MM.1S (cell line): ENCODE measurements at regions not wholly inside any gene's neighbourhood (a gene's known extent, or its start where the extent isn't known, plus 50 kb on each side); places are given as distances from the start of the nearest gene placed in this dataset.

Source experiments
- EZH2 ChIP-seq: fragments of 300-600 bp; sonication (generic); optimal IDR thresholded peaks from 2 replicates; pipeline ENCODE3; 2017; ENCODE audit warnings: low read depth, mild to moderate bottlenecking, antibody characterized with exemption, low read length, mixed read lengths
- TF ChIP-seq, protein P1 (sequence below): fragments of 300-600 bp; sonication (generic); IDR thresholded peaks from 2 replicates; pipeline ENCODE4 v1.5.1; 2016; ENCODE audit warnings: antibody characterized with exemption, low read length, mixed read lengths

DNA sequence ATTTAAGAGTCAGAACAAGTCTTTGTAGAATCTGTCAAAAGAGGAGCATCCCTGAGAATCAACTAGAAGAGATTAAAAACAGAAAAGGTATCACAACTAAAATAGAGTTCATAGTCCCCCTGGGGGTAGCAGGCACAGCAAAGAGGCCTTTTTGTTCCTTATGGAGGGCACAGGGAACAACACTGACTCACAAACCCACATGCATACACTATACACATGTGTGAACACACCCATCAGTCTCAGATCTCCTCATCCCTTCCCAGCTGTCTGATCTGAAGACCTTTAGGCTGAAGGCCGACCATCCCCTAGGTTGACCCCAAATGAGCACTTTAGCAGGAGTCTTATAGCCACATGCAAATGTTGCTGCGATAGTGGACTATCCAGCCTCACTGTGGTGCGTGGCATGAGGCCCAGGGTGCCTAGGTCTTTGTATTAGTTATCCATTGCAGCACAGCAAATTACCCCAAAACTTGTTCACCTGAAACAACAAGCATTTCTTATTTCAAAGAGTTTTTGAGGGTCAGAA is 236.7 kb upstream of the EGLN3 start:
- TF ChIP-seq, protein P1, sequence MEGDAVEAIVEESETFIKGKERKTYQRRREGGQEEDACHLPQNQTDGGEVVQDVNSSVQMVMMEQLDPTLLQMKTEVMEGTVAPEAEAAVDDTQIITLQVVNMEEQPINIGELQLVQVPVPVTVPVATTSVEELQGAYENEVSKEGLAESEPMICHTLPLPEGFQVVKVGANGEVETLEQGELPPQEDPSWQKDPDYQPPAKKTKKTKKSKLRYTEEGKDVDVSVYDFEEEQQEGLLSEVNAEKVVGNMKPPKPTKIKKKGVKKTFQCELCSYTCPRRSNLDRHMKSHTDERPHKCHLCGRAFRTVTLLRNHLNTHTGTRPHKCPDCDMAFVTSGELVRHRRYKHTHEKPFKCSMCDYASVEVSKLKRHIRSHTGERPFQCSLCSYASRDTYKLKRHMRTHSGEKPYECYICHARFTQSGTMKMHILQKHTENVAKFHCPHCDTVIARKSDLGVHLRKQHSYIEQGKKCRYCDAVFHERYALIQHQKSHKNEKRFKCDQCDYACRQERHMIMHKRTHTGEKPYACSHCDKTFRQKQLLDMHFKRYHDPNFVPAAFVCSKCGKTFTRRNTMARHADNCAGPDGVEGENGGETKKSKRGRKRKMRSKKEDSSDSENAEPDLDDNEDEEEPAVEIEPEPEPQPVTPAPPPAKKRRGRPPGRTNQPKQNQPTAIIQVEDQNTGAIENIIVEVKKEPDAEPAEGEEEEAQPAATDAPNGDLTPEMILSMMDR = no peak
- no peak for TF ChIP-seq EZH2
